MM.1S (cell line): ENCODE measurements at regions not wholly inside any gene's neighbourhood (a gene's known extent, or its start where the extent isn't known, plus 50 kb on each side); places are given as distances from the start of the nearest gene placed in this dataset.
"Not testable (repeated sequence)": the region's sequence is repeated elsewhere in the genome, so short reads cannot be mapped to it uniquely, and the experiment has no call there.

Experiments used
- DNase-seq: peaks from one replicate; pipeline ENCODE4 v3.0.0-alpha.2; 2015
- H2AFZ ChIP-seq: fragments of 300-600 bp; sonication (generic); 2 replicates; pipeline ENCODE4 v1.6.0; 2016; ENCODE audit warnings: antibody characterized with exemption, low read length
- H3F3A ChIP-seq: fragments of 300-600 bp; sonication (generic); 2 replicates; pipeline ENCODE4 v1.6.1; 2016; ENCODE audit warnings: mild to moderate bottlenecking, antibody characterized with exemption, low read length, moderate library complexity, mixed read lengths; ENCODE audit not compliant: insufficient read depth
- H3K27ac ChIP-seq: fragments of 300-600 bp; sonication (generic); 2 replicates; pipeline ENCODE4 v1.5.1; 2016; ENCODE audit warnings: mild to moderate bottlenecking, low read length
- H3K27me3 ChIP-seq: fragments of 300-600 bp; sonication (generic); replicated peaks from 2 replicates; pipeline ENCODE4 v1.6.0; 2016; ENCODE audit warnings: low read length; ENCODE audit not compliant: insufficient read depth
- H3K36me3 ChIP-seq: fragments of 300-600 bp; sonication (generic); replicated peaks from 2 replicates; pipeline ENCODE4 v1.6.1; 2016; ENCODE audit warnings: mild to moderate bottlenecking, low read length, mixed read lengths; ENCODE audit not compliant: insufficient read depth
- H3K4me1 ChIP-seq: fragments of 300-600 bp; sonication (generic); 2 replicates; pipeline ENCODE4 v1.6.1; 2016; ENCODE audit warnings: low read length, mixed read lengths
- H3K4me2 ChIP-seq: fragments of 300-600 bp; sonication (generic); 2 replicates; pipeline ENCODE4 v1.6.0; 2016; ENCODE audit warnings: low read depth, low read length
- H3K4me3 ChIP-seq: fragments of 300-600 bp; sonication (generic); 2 replicates; pipeline ENCODE4 v1.5.1; 2016; ENCODE audit warnings: low read length, mixed read lengths
- H3K79me2 ChIP-seq: fragments of 300-600 bp; sonication (generic); 2 replicates; pipeline ENCODE4 v1.6.1; 2016; ENCODE audit warnings: mixed run types, low read length, mixed read lengths
- H3K9ac ChIP-seq: fragments of 300-600 bp; sonication (generic); 2 replicates; pipeline ENCODE4 v1.6.1; 2016; ENCODE audit warnings: low read length, mixed read lengths
- H3K9me2 ChIP-seq: fragments of 300-600 bp; sonication (generic); replicated peaks from 2 replicates; pipeline ENCODE4 v1.6.1; 2016; ENCODE audit warnings: mild to moderate bottlenecking, low read length, mixed read lengths; ENCODE audit not compliant: insufficient read depth
- H3K9me3 ChIP-seq: fragments of 300-600 bp; sonication (generic); replicated peaks from 2 replicates; pipeline ENCODE4 v1.6.1; 2016; ENCODE audit warnings: mild to moderate bottlenecking, low read length, mixed read lengths; ENCODE audit not compliant: insufficient read depth
- H4K20me1 ChIP-seq: fragments of 300-600 bp; sonication (generic); 2 replicates; pipeline ENCODE4 v1.6.1; 2016; ENCODE audit warnings: mild to moderate bottlenecking, low read length, moderate library complexity, mixed read lengths; ENCODE audit not compliant: insufficient read depth
- EZH2 ChIP-seq: fragments of 300-600 bp; sonication (generic); optimal IDR thresholded peaks from 2 replicates; pipeline ENCODE3; 2017; ENCODE audit warnings: low read depth, mild to moderate bottlenecking, antibody characterized with exemption, low read length, mixed read lengths
- EZH2phosphoT487 ChIP-seq: fragments of 300-600 bp; sonication (generic); IDR thresholded peaks from 2 replicates; pipeline ENCODE4 v1.6.1; 2018; ENCODE audit warnings: antibody characterized with exemption, low read length
- TF ChIP-seq, protein P1 (sequence below): fragments of 300-600 bp; sonication (generic); IDR thresholded peaks from 2 replicates; pipeline ENCODE4 v1.5.1; 2016; ENCODE audit warnings: antibody characterized with exemption, low read length, mixed read lengths

DNA sequence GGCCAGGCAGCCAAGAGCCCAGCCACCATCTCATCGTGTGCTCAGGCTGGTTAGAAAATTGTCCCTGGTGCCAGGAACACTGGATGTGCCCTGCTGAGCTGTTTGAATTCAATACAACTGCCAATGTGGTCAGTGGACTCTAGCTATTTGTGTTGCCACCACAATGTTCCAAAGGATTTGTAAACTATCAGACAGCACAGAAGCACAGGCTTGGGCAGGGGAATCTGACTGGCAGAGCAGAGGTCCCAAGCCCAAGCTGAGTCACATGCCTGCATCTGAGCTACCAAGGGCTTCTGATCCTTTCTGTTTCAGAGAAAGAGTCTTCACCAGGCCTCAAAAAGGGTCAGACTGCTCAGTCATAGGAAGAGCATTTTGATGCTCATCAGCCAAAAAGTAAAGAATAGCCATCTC is 232.1 kb upstream of the SEMA3C start:
- TF ChIP-seq EZH2, result no peak
- TF ChIP-seq, protein P1, sequence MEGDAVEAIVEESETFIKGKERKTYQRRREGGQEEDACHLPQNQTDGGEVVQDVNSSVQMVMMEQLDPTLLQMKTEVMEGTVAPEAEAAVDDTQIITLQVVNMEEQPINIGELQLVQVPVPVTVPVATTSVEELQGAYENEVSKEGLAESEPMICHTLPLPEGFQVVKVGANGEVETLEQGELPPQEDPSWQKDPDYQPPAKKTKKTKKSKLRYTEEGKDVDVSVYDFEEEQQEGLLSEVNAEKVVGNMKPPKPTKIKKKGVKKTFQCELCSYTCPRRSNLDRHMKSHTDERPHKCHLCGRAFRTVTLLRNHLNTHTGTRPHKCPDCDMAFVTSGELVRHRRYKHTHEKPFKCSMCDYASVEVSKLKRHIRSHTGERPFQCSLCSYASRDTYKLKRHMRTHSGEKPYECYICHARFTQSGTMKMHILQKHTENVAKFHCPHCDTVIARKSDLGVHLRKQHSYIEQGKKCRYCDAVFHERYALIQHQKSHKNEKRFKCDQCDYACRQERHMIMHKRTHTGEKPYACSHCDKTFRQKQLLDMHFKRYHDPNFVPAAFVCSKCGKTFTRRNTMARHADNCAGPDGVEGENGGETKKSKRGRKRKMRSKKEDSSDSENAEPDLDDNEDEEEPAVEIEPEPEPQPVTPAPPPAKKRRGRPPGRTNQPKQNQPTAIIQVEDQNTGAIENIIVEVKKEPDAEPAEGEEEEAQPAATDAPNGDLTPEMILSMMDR, result no peak
- TF ChIP-seq EZH2phosphoT487, result no peak
- Histone ChIP-seq H3K9ac (no peak overlapping the region), H3F3A (no peaks in the 10 kb centered on the region), H4K20me1 (no peaks in the 10 kb centered on the region), H3K36me3 (no peaks in the 10 kb centered on the region), H3K27me3 (no peaks in the 10 kb centered on the region), H3K9me3 (no peaks in the 10 kb centered on the region), H3K4me1 (no peaks in the 10 kb centered on the region), H3K4me3 (no peak overlapping the region), H2AFZ (no peak overlapping the region), H3K4me2 (no peak overlapping the region), H3K27ac (no peak overlapping the region), H3K79me2 (no peaks in the 10 kb centered on the region), H3K9me2 (no peaks in the 10 kb centered on the region)
- no peak for DNase-seq

DNA sequence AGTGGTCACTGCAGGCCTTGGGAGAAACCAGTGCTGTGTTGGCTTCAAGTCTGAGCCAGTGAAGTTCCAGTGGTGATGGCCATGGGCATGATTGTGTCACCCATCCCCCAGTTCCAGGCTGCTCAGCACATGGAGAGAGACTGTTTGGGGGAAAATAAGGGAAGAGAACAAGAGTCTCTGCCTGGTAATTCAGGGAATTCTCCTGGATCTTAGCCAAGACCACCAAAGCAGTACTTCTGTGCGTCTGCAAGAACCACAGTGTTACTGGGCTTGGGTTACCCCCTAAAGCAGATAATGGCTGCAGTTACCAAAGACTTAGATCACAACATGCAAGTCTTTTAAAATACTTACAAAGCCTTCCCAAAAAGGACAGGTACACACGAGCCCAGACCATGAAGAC is 225.0 kb upstream of the SEMA3C start:
- Histone ChIP-seq H3K27ac (no peak overlapping the region), H3K4me2 (no peak overlapping the region), H3K79me2 (no peaks in the 10 kb centered on the region), H4K20me1 (no peaks in the 10 kb centered on the region), H3K27me3 (no peaks in the 10 kb centered on the region), H2AFZ (no peak overlapping the region), H3K9me2 (no peaks in the 10 kb centered on the region), H3K4me3 (no peak overlapping the region), H3K9ac (no peak overlapping the region), H3K9me3 (no peaks in the 10 kb centered on the region), H3K4me1 (no peaks in the 10 kb centered on the region), H3F3A (no peaks in the 10 kb centered on the region), H3K36me3 (no peaks in the 10 kb centered on the region)
- TF ChIP-seq EZH2, result no peak
- TF ChIP-seq EZH2phosphoT487, result no peak
- TF ChIP-seq, protein P1, result no peak
- DNase-seq, result no peak

DNA sequence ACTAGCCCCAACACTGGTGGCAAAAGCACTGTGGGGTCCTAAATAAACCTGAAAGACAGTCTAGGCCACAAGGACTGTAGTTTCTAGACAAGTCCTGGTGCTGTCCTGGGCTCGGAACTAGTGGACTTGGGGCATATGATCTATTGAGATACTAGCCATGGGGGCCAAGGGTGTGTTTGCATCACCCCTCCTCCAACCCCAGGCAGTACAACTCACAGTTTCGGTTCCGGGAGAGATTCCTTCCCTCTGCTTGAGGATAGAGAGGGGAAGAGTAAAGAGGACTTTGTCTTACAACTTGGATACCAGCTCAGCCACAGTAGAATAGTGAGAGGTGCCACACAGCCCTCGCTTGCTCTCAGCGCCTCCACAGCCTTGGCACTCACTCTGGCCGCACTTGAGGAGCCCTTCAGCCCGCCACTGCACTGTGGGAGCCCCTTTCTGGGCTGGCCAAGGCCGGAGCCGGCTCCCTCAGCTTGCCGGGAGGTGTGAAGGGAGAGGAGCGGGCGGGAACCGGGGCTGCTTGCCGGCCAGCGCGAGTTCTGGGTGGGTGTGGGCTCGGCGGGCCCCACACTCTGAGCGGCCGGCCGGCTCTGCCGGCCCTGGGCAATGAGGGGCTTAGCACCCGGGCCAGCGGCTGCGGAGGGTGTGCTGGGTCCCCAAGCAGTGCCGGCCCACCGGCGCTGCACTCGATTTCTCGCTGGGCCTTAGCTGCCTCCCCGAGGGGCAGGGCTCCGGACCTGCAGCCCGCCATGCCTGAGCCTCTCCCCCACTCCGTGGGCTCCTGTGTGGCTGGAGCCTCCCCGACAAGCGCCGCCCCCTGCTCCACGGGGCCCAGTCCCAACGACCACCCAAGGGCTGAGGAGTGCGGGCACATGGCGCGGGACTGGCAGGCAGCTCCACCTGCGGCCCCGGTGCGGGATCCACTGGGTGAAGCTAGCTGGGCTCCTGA is 222.7 kb upstream of the SEMA3C start:
- H2AFZ ChIP-seq, H3K9me3 ChIP-seq, H3K9me2 ChIP-seq, H3K9ac ChIP-seq, H3F3A ChIP-seq, H3K36me3 ChIP-seq, H3K79me2 ChIP-seq, H3K27ac ChIP-seq, H3K27me3 ChIP-seq, H3K4me3 ChIP-seq, H3K4me2 ChIP-seq, DNase-seq, H3K4me1 ChIP-seq, H4K20me1 ChIP-seq: not testable (repeated sequence)

DNA sequence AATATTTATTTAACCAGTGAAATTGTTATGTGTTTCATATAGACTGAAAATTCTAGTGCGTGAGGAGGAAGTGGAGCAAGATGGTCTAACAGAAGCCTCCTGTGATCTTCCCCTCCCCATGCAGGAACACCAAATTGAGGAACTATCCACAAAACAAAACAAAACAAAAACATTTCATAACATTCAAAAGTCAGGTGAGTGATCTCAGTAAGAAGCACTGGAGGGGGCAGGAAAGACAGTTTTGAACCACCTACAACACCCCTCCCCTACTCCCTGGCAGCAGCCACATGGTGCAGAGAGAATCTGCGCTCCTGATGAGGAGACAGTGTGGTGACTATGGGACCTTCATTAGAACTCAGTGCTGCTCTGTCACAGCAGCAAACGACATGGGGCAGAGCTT is 221.9 kb upstream of the SEMA3C start:
- Histone ChIP-seq H3K4me2 (no peak overlapping the region), H3K9ac (no peak overlapping the region), H3K9me2 (no peaks in the 10 kb centered on the region), H3K27me3 (no peaks in the 10 kb centered on the region), H3K9me3 (no peaks in the 10 kb centered on the region), H3K4me1 (no peaks in the 10 kb centered on the region), H3K79me2 (no peaks in the 10 kb centered on the region), H3K27ac (no peak overlapping the region), H3K36me3 (no peaks in the 10 kb centered on the region), H3K4me3 (no peak overlapping the region), H4K20me1 (no peaks in the 10 kb centered on the region), H2AFZ (no peak overlapping the region), H3F3A (no peaks in the 10 kb centered on the region)
- TF ChIP-seq EZH2phosphoT487 (no peak), EZH2 (no peak)
- TF ChIP-seq, protein P1, result no peak
- DNase-seq, result no peak
